Gastroesophageal sphincter (tissue), 4 donors: ENCODE measurements at regions not wholly inside any gene's neighbourhood (a gene's known extent, or its start where the extent isn't known, plus 50 kb on each side); places are given as distances from the start of the nearest gene placed in this dataset.

Experiments used
- ATAC-seq: fragments of 150-250 bp; one replicate; pipeline ENCODE4 v1.9.1; 2016; ENCODE audit warnings: mild to moderate bottlenecking, moderate library complexity
- H3K27ac ChIP-seq, 4 donors: fragments of 200-600 bp; sonication (generic) in 3 of 4; 1 replicate in 3 of 4; 2 replicates in 1 of 4; pipeline ENCODE4 v1.5.1; 2016 to 2019
- H3K27me3 ChIP-seq: fragments of 200-600 bp; sonication (generic); one replicate; pipeline ENCODE4 v1.5.1; 2019
- H3K36me3 ChIP-seq, 2 donors: fragments of 200-600 bp; sonication (generic); one replicate each; pipeline ENCODE4 v1.5.1; 2019; ENCODE audit warnings: control low read depth in 1 of 2
- H3K4me1 ChIP-seq, 3 donors: fragments of 200-600 bp; sonication (generic); 1 replicate in 2 of 3; 2 replicates in 1 of 3; pipeline ENCODE4 v1.5.1; 2016 to 2019; ENCODE audit warnings: control low read depth in 2 of 3
- H3K4me3 ChIP-seq, 2 donors: fragments of 200-600 bp; sonication (generic); one replicate each; pipeline ENCODE4 v1.5.1; 2019; ENCODE audit warnings: mild to moderate bottlenecking in 1 of 2, moderate library complexity in 1 of 2
- H3K9me3 ChIP-seq, 3 donors: fragments of 200-600 bp; sonication (generic); one replicate each; pipeline ENCODE4 v1.5.1; 2017 to 2019; ENCODE audit warnings: control low read depth in 2 of 3
- EP300 ChIP-seq: sonication (generic); formaldehyde crosslinking; IDR thresholded peaks from one replicate; pipeline ENCODE4 v1.6.1; 2017; ENCODE audit warnings: antibody characterized with exemption, mild to moderate bottlenecking
- POLR2A ChIP-seq, 2 donors: fragments of 450-650 bp; IDR thresholded peaks; one replicate each; pipeline ENCODE4 v1.6.1; 2017; ENCODE audit warnings: antibody characterized with exemption in 2 of 2, mild to moderate bottlenecking in 2 of 2, moderate library complexity in 1 of 2
- POLR2AphosphoS5 ChIP-seq: sonication (generic); formaldehyde crosslinking; IDR thresholded peaks from one replicate; pipeline ENCODE4 v1.6.1; 2017; ENCODE audit warnings: antibody characterized with exemption
- WGBS, 2 donors: methylation state at CpG; one replicate each; pipeline ENCODE4 v1.1.5; 2018; ENCODE audit warnings: low coverage in 1 of 2; 5-methylcytosine and 5-hydroxymethylcytosine counted together
- TF ChIP-seq, protein P1 (sequence below), 4 experiments: fragments of 200-600 bp in 2 of 4; fragments of 450-650 bp in 2 of 4; sonication (generic) in 1 of 4; IDR thresholded peaks; one replicate each; pipeline ENCODE4 v1.5.1; 2017 to 2019; ENCODE audit warnings: antibody characterized with exemption in 4 of 4, mild to moderate bottlenecking in 2 of 4, moderate library complexity in 2 of 4

GRCh38 chr18:40976050-40976449, 979.0 kb upstream of the PIK3C3 start:
- Histone ChIP-seq H3K27ac (no peak overlapping the region), H3K4me1 (no peaks in the 10 kb centered on the region), H3K36me3 (no peaks in the 10 kb centered on the region), H3K4me3 (no peak overlapping the region), H3K27me3 (no peaks in the 10 kb centered on the region), H3K9me3 (peaks cover 0 to 11% (median 0%) of the 10 kb centered on the region in 3 donors)
- 93% methylated on average over 2 of the region's 4 CpGs; no CpG with 5 or more reads in 1 of the 2 donors for WGBS, 2 donors
- ATAC-seq, result no peak
- TF ChIP-seq EP300, result no peak
- TF ChIP-seq, protein P1, sequence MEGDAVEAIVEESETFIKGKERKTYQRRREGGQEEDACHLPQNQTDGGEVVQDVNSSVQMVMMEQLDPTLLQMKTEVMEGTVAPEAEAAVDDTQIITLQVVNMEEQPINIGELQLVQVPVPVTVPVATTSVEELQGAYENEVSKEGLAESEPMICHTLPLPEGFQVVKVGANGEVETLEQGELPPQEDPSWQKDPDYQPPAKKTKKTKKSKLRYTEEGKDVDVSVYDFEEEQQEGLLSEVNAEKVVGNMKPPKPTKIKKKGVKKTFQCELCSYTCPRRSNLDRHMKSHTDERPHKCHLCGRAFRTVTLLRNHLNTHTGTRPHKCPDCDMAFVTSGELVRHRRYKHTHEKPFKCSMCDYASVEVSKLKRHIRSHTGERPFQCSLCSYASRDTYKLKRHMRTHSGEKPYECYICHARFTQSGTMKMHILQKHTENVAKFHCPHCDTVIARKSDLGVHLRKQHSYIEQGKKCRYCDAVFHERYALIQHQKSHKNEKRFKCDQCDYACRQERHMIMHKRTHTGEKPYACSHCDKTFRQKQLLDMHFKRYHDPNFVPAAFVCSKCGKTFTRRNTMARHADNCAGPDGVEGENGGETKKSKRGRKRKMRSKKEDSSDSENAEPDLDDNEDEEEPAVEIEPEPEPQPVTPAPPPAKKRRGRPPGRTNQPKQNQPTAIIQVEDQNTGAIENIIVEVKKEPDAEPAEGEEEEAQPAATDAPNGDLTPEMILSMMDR (IDR thresholded peaks at IDR 0.05), result no peak
- TF ChIP-seq POLR2A (IDR thresholded peaks at IDR 0.05), result no peak
- TF ChIP-seq POLR2AphosphoS5, result no peak

- Histone ChIP-seq H3K36me3 (no peaks in the 10 kb centered on the region), H3K4me3 (no peak overlapping the region), H3K27ac (no peak overlapping the region), H3K9me3 (peaks cover 0 to 11% (median 0%) of the 10 kb centered on the region in 3 donors), H3K27me3 (no peaks in the 10 kb centered on the region), H3K4me1 (no peaks in the 10 kb centered on the region)
- TF ChIP-seq POLR2A (IDR thresholded peaks at IDR 0.05) (no peak), EP300 (no peak), POLR2AphosphoS5 (no peak)
- TF ChIP-seq, protein P1 (IDR thresholded peaks at IDR 0.05), result no peak
- ATAC-seq, result no peak
Measured at GRCh38 chr18:40974448-40974847, 980.6 kb upstream of the PIK3C3 start.

- Histone ChIP-seq H3K36me3 (no peaks in the 10 kb centered on the region), H3K9me3 (no peaks in the 10 kb centered on the region), H3K27me3 (no peaks in the 10 kb centered on the region), H3K4me3 (no peak overlapping the region), H3K4me1 (no peaks in the 10 kb centered on the region), H3K27ac (no peak overlapping the region)
- TF ChIP-seq POLR2AphosphoS5 (no peak), EP300 (no peak), POLR2A (IDR thresholded peaks at IDR 0.05) (no peak)
- TF ChIP-seq, protein P1 (IDR thresholded peaks at IDR 0.05), result no peak
- ATAC-seq, result no peak
- WGBS, 2 donors, result 88 to 100% methylated on average over 1 of the region's 1 CpG
Measured at GRCh38 chr18:40962784-40963183, 992.2 kb upstream of the PIK3C3 start.

- ATAC-seq, result no peak
- no peak for TF ChIP-seq EP300
- TF ChIP-seq POLR2AphosphoS5, result no peak
- no peak for TF ChIP-seq POLR2A (IDR thresholded peaks at IDR 0.05)
- TF ChIP-seq, protein P1 (IDR thresholded peaks at IDR 0.05), result no peak
- Histone ChIP-seq H3K36me3 (no peaks in the 10 kb centered on the region), H3K27me3 (no peaks in the 10 kb centered on the region), H3K4me3 (no peak overlapping the region), H3K9me3 (no peaks in the 10 kb centered on the region), H3K27ac (no peak overlapping the region), H3K4me1 (no peaks in the 10 kb centered on the region)
- 34 to 40% methylated on average over 2 of the region's 2 CpGs for WGBS, 2 donors
Measured at GRCh38 chr18:40957533-40958070, 997.4 kb upstream of the PIK3C3 start.

DNA sequence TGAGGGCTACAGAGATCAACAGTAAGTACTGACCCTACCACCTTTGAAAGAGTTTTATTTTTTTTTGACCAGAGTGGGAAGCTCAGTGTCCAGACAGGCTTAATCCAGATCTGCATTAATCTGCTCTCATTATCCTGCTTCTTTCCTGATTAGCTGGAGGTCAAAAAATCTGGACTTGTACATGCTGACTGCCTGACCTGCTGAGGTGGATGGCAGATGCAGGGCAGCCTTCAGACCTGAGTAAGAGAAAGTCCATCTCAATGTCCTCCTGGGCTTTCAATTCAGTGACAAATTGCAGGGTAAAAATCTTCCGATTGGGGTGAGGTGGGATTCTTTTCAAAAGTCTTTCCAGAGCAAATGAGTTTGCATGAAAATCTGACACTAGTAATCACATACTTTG, 998.8 kb upstream of the PIK3C3 start:
- no peaks in the 10 kb centered on the region for H3K4me1 ChIP-seq
- WGBS, 2 donors, result 57% methylated on average over 1 of the region's 1 CpG; no CpG with 5 or more reads in 1 of the 2 donors
- no peak for ATAC-seq
- no peaks in the 10 kb centered on the region for H3K27me3 ChIP-seq
- H3K4me3 ChIP-seq, result no peak overlapping the region
- no peak overlapping the region for H3K27ac ChIP-seq
- H3K9me3 ChIP-seq, result no peaks in the 10 kb centered on the region
- H3K36me3 ChIP-seq, result no peaks in the 10 kb centered on the region
- TF ChIP-seq POLR2A (IDR thresholded peaks at IDR 0.05) (no peak), POLR2AphosphoS5 (no peak)
- TF ChIP-seq, protein P1 (IDR thresholded peaks at IDR 0.05), result no peak
